ENCODE measurements at regions not wholly inside any gene's neighbourhood (a gene's known extent, or its start where the extent isn't known, plus 50 kb on each side); places are given as distances from the start of the nearest gene placed in this dataset.

GRCh38 chr9:120137186-120137840, 442.7 kb downstream of the CDK5RAP2 start:
- TF ChIP-seq CTCF (conservative IDR thresholded peaks at IDR 0.05): no peak
- no peak for TF ChIP-seq ZFX (IDR thresholded peaks at IDR 0.05)
